Neural cell (in vitro differentiated cells): ENCODE measurements at regions not wholly inside any gene's neighbourhood (a gene's known extent, or its start where the extent isn't known, plus 50 kb on each side); places are given as distances from the start of the nearest gene placed in this dataset.

ENCODE experiments used
- H2AFZ ChIP-seq: fragments of 200-600, 300-800 bp; sonication (generic), shearing (Covaris generic); 2 replicates; pipeline ENCODE4 v1.6.0; 2014; ENCODE audit warnings: low read depth, mild to moderate bottlenecking, antibody characterized with exemption, low read length, moderate library complexity
- H3F3A ChIP-seq: fragments of 200-600 bp; shearing (Covaris generic); 2 replicates; pipeline ENCODE4 v1.6.1; 2016; ENCODE audit warnings: mild to moderate bottlenecking, moderate library complexity, mixed read lengths, antibody characterized with exemption, low read length; ENCODE audit not compliant: insufficient read depth, poor library complexity, severe bottlenecking
- H3K27ac ChIP-seq: fragments of 200-600, 300-800 bp; sonication (generic), shearing (Covaris generic); 2 replicates; pipeline ENCODE4 v1.5.1; 2014; ENCODE audit warnings: mild to moderate bottlenecking, low read length, moderate library complexity
- H3K27me3 ChIP-seq: fragments of 300-800, 200-600 bp; sonication (generic), shearing (Covaris generic); 2 replicates; pipeline ENCODE4 v1.6.0; 2014; ENCODE audit warnings: mild to moderate bottlenecking, low read depth, low read length, moderate library complexity; ENCODE audit not compliant: insufficient read depth
- H3K36me3 ChIP-seq: fragments of 300-800, 200-600 bp; sonication (generic), shearing (Covaris generic); 2 replicates; pipeline ENCODE4 v1.5.1; 2014; ENCODE audit warnings: mild to moderate bottlenecking, antibody characterized with exemption, low read length, moderate library complexity; ENCODE audit not compliant: insufficient read depth
- H3K4me2 ChIP-seq: fragments of 300-800, 200-600 bp; sonication (generic), shearing (Covaris generic); 2 replicates; pipeline ENCODE4 v1.6.0; 2014; ENCODE audit warnings: mild to moderate bottlenecking, low read length
- H3K4me3 ChIP-seq: fragments of 300-800, 200-600 bp; sonication (generic), shearing (Covaris generic); 2 replicates; pipeline ENCODE4 v1.5.1; 2014; ENCODE audit warnings: mild to moderate bottlenecking, low read length, moderate library complexity
- H3K79me2 ChIP-seq: fragments of 200-600 bp; shearing (Covaris generic); replicated peaks from 2 replicates; pipeline ENCODE4 v1.6.0; 2014; ENCODE audit warnings: mild to moderate bottlenecking, low read length, moderate library complexity; ENCODE audit not compliant: insufficient read depth
- H3K9ac ChIP-seq: fragments of 300-800, 200-600 bp; sonication (generic), shearing (Covaris generic); 2 replicates; pipeline ENCODE4 v1.6.1; 2016; ENCODE audit warnings: mild to moderate bottlenecking, low read length, mixed read lengths
- H3K9me2 ChIP-seq: fragments of 200-600 bp; shearing (Covaris generic); 2 replicates; pipeline ENCODE4 v1.6.1; 2016; ENCODE audit warnings: mild to moderate bottlenecking, low read length, mixed read lengths; ENCODE audit not compliant: insufficient read depth
- H3K9me3 ChIP-seq: fragments of 200-600, 300-800 bp; sonication (generic), shearing (Covaris generic); 2 replicates; pipeline ENCODE4 v1.6.1; 2016; ENCODE audit warnings: mild to moderate bottlenecking, mixed run types, low read length, moderate library complexity, mixed read lengths
- H4K20me1 ChIP-seq: fragments of 200-600 bp; shearing (Covaris generic); 2 replicates; pipeline ENCODE4 v1.6.1; 2016; ENCODE audit warnings: mild to moderate bottlenecking, mixed run types; ENCODE audit not compliant: insufficient read depth
- CTCF ChIP-seq: fragments of 450-650 bp; IDR thresholded peaks from 2 replicates; pipeline ENCODE4 v1.5.1; 2014; ENCODE audit warnings: antibody characterized with exemption, mild to moderate bottlenecking, moderate library complexity; ENCODE audit not compliant: poor library complexity, severe bottlenecking
- EP300 ChIP-seq: fragments of 450-650 bp; conservative IDR thresholded peaks from 2 replicates; pipeline ENCODE4 v1.6.1; 2014; ENCODE audit warnings: antibody characterized with exemption, mild to moderate bottlenecking, moderate library complexity; ENCODE audit not compliant: poor library complexity, severe bottlenecking
- EZH2 ChIP-seq: fragments of 200-600, 300-800 bp; shearing (Covaris generic), sonication (generic); IDR thresholded peaks from 2 replicates; pipeline ENCODE4 v1.6.1; 2014; ENCODE audit warnings: antibody characterized with exemption, low read length, borderline replicate concordance, mild to moderate bottlenecking; ENCODE audit not compliant: insufficient read depth, poor library complexity, severe bottlenecking
- MXI1 ChIP-seq: fragments of 450-650 bp; conservative IDR thresholded peaks from 2 replicates; pipeline ENCODE4 v1.6.1; 2014; ENCODE audit warnings: antibody characterized with exemption, mild to moderate bottlenecking; ENCODE audit not compliant: poor library complexity, severe bottlenecking
- POLR2AphosphoS5 ChIP-seq: IDR thresholded peaks from 2 replicates; pipeline ENCODE4 v1.6.1; 2012
- RAD21 ChIP-seq: fragments of 450-650 bp; conservative IDR thresholded peaks from 2 replicates; pipeline ENCODE4 v1.6.1; 2014; ENCODE audit warnings: antibody characterized with exemption, mild to moderate bottlenecking, moderate library complexity
- REST ChIP-seq: IDR thresholded peaks from 2 replicates; pipeline ENCODE4 v1.6.1; 2012; ENCODE audit warnings: borderline replicate concordance
- SMC3 ChIP-seq: fragments of 450-650 bp; conservative IDR thresholded peaks from 2 replicates; pipeline ENCODE4 v1.6.1; 2014; ENCODE audit warnings: antibody characterized with exemption, mild to moderate bottlenecking, moderate library complexity; ENCODE audit not compliant: poor library complexity
- TAF1 ChIP-seq: IDR thresholded peaks from 2 replicates; pipeline ENCODE4 v1.6.1; 2012; ENCODE audit warnings: low read depth

- Histone ChIP-seq H3K36me3 (no peaks in the 10 kb centered on the region), H3K79me2 (no peaks in the 10 kb centered on the region), H3K27me3 (no peaks in the 10 kb centered on the region), H3K4me3 (no peak overlapping the region), H3F3A (no peaks in the 10 kb centered on the region), H3K9me3 (no peaks in the 10 kb centered on the region), H3K9me2 (no peaks in the 10 kb centered on the region), H3K4me2 (no peak overlapping the region), H2AFZ (no peak overlapping the region), H4K20me1 (no peaks in the 10 kb centered on the region), H3K9ac (no peak overlapping the region), H3K27ac (no peak overlapping the region)
- no peak for TF ChIP-seq REST
Measured at GRCh38 chr2:18123577-18123976, 245.1 kb downstream of the KCNS3 start.

- no peak for TF ChIP-seq TAF1
- Histone ChIP-seq H3F3A (no peaks in the 10 kb centered on the region), H3K4me2 (no peak overlapping the region), H3K9me3 (no peaks in the 10 kb centered on the region), H3K9ac (no peak overlapping the region), H3K9me2 (no peaks in the 10 kb centered on the region), H3K36me3 (no peaks in the 10 kb centered on the region), H3K79me2 (no peaks in the 10 kb centered on the region), H2AFZ (no peak overlapping the region), H3K4me3 (no peak overlapping the region), H3K27me3 (no peaks in the 10 kb centered on the region), H4K20me1 (no peaks in the 10 kb centered on the region), H3K27ac (no peak overlapping the region)
Measured at GRCh38 chr2:18123211-18123570, 244.7 kb downstream of the KCNS3 start.

GRCh38 chr2:18122544-18123210, 244.2 kb downstream of the KCNS3 start:
- no peak overlapping the region for H2AFZ ChIP-seq
- no peak overlapping the region for H3K9ac ChIP-seq
- no peaks in the 10 kb centered on the region for H3K27me3 ChIP-seq
- no peak for TF ChIP-seq MXI1
- TF ChIP-seq POLR2AphosphoS5, result no peak
- no peak for TF ChIP-seq REST
- no peak for TF ChIP-seq EZH2
- TF ChIP-seq CTCF, result no peak
- no peak for TF ChIP-seq EP300
- TF ChIP-seq RAD21, result no peak
- no peak for TF ChIP-seq TAF1
- no peak for TF ChIP-seq SMC3
- H3F3A ChIP-seq, result no peaks in the 10 kb centered on the region
- no peaks in the 10 kb centered on the region for H3K36me3 ChIP-seq
- H3K4me3 ChIP-seq, result no peak overlapping the region
- no peaks in the 10 kb centered on the region for H3K79me2 ChIP-seq
- no peak overlapping the region for H3K4me2 ChIP-seq
- no peaks in the 10 kb centered on the region for H3K9me3 ChIP-seq
- H3K27ac ChIP-seq, result no peak overlapping the region
- no peaks in the 10 kb centered on the region for H4K20me1 ChIP-seq
- no peaks in the 10 kb centered on the region for H3K9me2 ChIP-seq
